ENCODE measurements at regions not wholly inside any gene's neighbourhood (a gene's known extent, or its start where the extent isn't known, plus 50 kb on each side); places are given as distances from the start of the nearest gene placed in this dataset.
"Not testable (repeated sequence)": the region's sequence is repeated elsewhere in the genome, so short reads cannot be mapped to it uniquely, and the experiment has no call there.

DNA sequence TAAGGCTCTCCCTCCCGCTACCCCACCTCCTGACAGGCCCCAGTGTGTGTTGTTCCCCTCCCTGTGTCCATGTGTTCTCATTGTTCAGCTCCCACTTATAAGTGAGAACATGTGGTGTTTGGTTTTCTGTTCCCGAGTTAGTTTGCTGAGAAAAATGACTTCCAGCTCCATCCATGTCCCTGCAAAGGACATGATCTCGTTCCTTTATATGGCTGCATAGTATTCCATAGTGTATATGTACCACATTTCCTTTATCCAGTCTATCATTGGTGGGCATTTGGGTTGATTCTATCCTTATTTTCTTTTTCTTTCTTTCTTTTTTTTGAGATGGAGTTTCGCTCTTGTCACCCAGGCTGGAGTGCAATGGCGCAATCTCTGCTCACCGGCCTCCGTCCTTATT, 57.8 kb upstream of the RASSF3 start:
- H3K4me1 ChIP-seq, H3K27me3 ChIP-seq, H3K9me3 ChIP-seq, ATAC-seq, H3K4me3 ChIP-seq, H3K27ac ChIP-seq, H3K36me3 ChIP-seq, DNase-seq: not testable (repeated sequence)
- intact Hi-C loops (cut with DNase I), result loop anchor here (10.0 kb wide), 2 partner anchors 52 to 132 kb away; no protein-coding TSS in a partner anchor

- not testable (repeated sequence) for ATAC-seq, H3K36me3 ChIP-seq, H3K4me1 ChIP-seq, H3K27me3 ChIP-seq, DNase-seq, H3K4me3 ChIP-seq, H3K27ac ChIP-seq, H3K9me3 ChIP-seq
- intact Hi-C loops (cut with DNase I), result loop anchor here (10.0 kb wide), 2 partner anchors 51 to 131 kb away; no protein-coding TSS in a partner anchor
These were observed 56.6 kb upstream of the RASSF3 start for GRCh38 chr12:64553689-64554088.

- intact Hi-C loops (cut with DNase I), result loop anchor here (10.0 kb wide), 2 partner anchors 49 to 129 kb away; no protein-coding TSS in a partner anchor
- H3K36me3 ChIP-seq, result no peaks in the 10 kb centered on the region
- no peak overlapping the region for H3K4me3 ChIP-seq
- no peaks in the 10 kb centered on the region for H3K27me3 ChIP-seq
- DNase-seq (no peak), ATAC-seq (no peak)
- peaks cover 0 to 5% of the 10 kb centered on the region in 2 donors for H3K4me1 ChIP-seq
- no peaks in the 10 kb centered on the region for H3K9me3 ChIP-seq
- TF ChIP-seq CTCF (IDR thresholded peaks at IDR 0.05), result no peak
- no peak overlapping the region for H3K27ac ChIP-seq
These were observed 54.1 kb upstream of the RASSF3 start for GRCh38 chr12:64556231-64556630.

DNA sequence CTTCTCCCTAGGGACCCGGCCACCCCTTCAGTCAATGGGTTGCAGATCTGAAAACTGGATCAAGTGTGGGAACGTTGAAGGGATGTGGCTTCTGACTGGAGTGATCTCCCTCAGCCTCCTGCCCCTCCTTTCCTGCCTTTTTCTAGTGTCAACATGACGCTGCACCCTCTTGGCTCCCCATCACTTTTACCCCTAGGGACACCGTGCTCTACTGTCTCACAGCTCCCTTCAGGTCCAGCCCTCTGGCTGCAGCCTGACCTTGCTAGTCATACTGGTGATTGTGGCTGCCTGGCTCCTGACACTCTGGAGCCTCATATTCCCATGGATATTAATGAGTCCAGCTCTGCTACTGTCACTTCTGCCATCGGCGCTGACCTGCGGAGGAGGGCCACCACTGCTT, 51.5 kb upstream of the RASSF3 start:
- intact Hi-C loops (cut with DNase I), result loop anchor here (10.0 kb wide), 2 partner anchors 46 to 126 kb away; no protein-coding TSS in a partner anchor
- no peak for ATAC-seq
- no peak overlapping the region for H3K4me3 ChIP-seq

GRCh38 chr12:64560396-64561301, 49.6 kb upstream of the RASSF3 start:
- H3K27ac ChIP-seq, result no peak overlapping the region
- DNase-seq (no peak), ATAC-seq (peak; percentile 75)
- H3K36me3 ChIP-seq, result no peaks in the 10 kb centered on the region
- peaks cover 0 to 8% of the 10 kb centered on the region in 2 donors for H3K4me1 ChIP-seq
- no peaks in the 10 kb centered on the region for H3K27me3 ChIP-seq
- no peak for TF ChIP-seq CTCF (IDR thresholded peaks at IDR 0.05)
- H3K4me3 ChIP-seq, result no peak overlapping the region
- no peaks in the 10 kb centered on the region for H3K9me3 ChIP-seq
- intact Hi-C loops (cut with DNase I), result no loop called here

More for the DNA sequence above, 51.5 kb upstream of the RASSF3 start:
- peaks cover 0 to 8% of the 10 kb centered on the region in 2 donors for H3K4me1 ChIP-seq
- no peaks in the 10 kb centered on the region for H3K9me3 ChIP-seq
- TF ChIP-seq CTCF (IDR thresholded peaks at IDR 0.05), result no peak
- H3K36me3 ChIP-seq, result no peaks in the 10 kb centered on the region
- DNase-seq, result no peak
- H3K27ac ChIP-seq, result no peak overlapping the region
- H3K27me3 ChIP-seq, result no peaks in the 10 kb centered on the region
